ENCODE measurements at regions not wholly inside any gene's neighbourhood (a gene's known extent, or its start where the extent isn't known, plus 50 kb on each side); places are given as distances from the start of the nearest gene placed in this dataset.
"Not testable (repeated sequence)": the region's sequence is repeated elsewhere in the genome, so short reads cannot be mapped to it uniquely, and the experiment has no call there.

GRCh38 chr2:207231106-207231865 is 65.5 kb upstream of the KLF7 start:
- no peak overlapping the region for H3K4me3 ChIP-seq
- H3K36me3 ChIP-seq = no peaks in the 10 kb centered on the region
- TF ChIP-seq CTCF (IDR thresholded peaks at IDR 0.05) = no peak
- no peaks in the 10 kb centered on the region for H3K27me3 ChIP-seq
- no peak for DNase-seq (ENCODE audit: low spot score)
- peaks cover 0 to 45% of the 10 kb centered on the region in 2 donors for H3K4me1 ChIP-seq
- no peak overlapping the region for H3K27ac ChIP-seq
- no peaks in the 10 kb centered on the region for H3K9me3 ChIP-seq

- no peaks in the 10 kb centered on the region for H3K27me3 ChIP-seq
- no peak overlapping the region for H3K4me3 ChIP-seq
- no peaks in the 10 kb centered on the region for H3K9me3 ChIP-seq
- no peak for TF ChIP-seq CTCF (IDR thresholded peaks at IDR 0.05)
- DNase-seq (ENCODE audit: low spot score) = no peak
- no peak overlapping the region for H3K27ac ChIP-seq
- H3K36me3 ChIP-seq = no peaks in the 10 kb centered on the region
- H3K4me1 ChIP-seq = peaks cover 0 to 38% of the 10 kb centered on the region in 2 donors
Measured at GRCh38 chr2:207231967-207232366, 66.2 kb upstream of the KLF7 start.

- H3K9me3 ChIP-seq; H3K27me3 ChIP-seq; H3K4me3 ChIP-seq; DNase-seq (ENCODE audit: low spot score); H3K36me3 ChIP-seq; H3K27ac ChIP-seq: not testable (repeated sequence)
- H3K4me1 ChIP-seq = peaks cover 0 to 26% of the 10 kb centered on the region in 2 donors
Measured at GRCh38 chr2:207233141-207233540, 67.4 kb upstream of the KLF7 start.

- Histone ChIP-seq H3K4me3 (no peak overlapping the region), H3K9me3 (no peaks in the 10 kb centered on the region), H3K36me3 (no peaks in the 10 kb centered on the region), H3K4me1 (peaks cover 0 to 20% of the 10 kb centered on the region in 2 donors), H3K27ac (no peak overlapping the region), H3K27me3 (no peaks in the 10 kb centered on the region)
- no peak for DNase-seq (ENCODE audit: low spot score)
- TF ChIP-seq CTCF (IDR thresholded peaks at IDR 0.05) = no peak
Measured at GRCh38 chr2:207233731-207234130, 68.0 kb upstream of the KLF7 start.

- DNase-seq (ENCODE audit: low spot score) = no peak
- no peaks in the 10 kb centered on the region for H3K27me3 ChIP-seq
- no peaks in the 10 kb centered on the region for H3K36me3 ChIP-seq
- peaks cover 0 to 24% of the 10 kb centered on the region in 2 donors for H3K4me1 ChIP-seq
- no peak overlapping the region for H3K4me3 ChIP-seq
- no peaks in the 10 kb centered on the region for H3K9me3 ChIP-seq
- H3K27ac ChIP-seq = no peak overlapping the region
- no peak for TF ChIP-seq CTCF (IDR thresholded peaks at IDR 0.05)
Measured at GRCh38 chr2:207235621-207236020, 69.9 kb upstream of the KLF7 start.

GRCh38 chr2:207236156-207236935 is 70.6 kb upstream of the KLF7 start:
- Histone ChIP-seq H3K9me3 (no peaks in the 10 kb centered on the region), H3K36me3 (no peaks in the 10 kb centered on the region), H3K27ac (no peak overlapping the region), H3K4me3 (no peak overlapping the region), H3K27me3 (no peaks in the 10 kb centered on the region), H3K4me1 (peaks cover 0 to 22% of the 10 kb centered on the region in 2 donors)
- DNase-seq (ENCODE audit: low spot score) = no peak
- no peak for TF ChIP-seq CTCF (IDR thresholded peaks at IDR 0.05)

Measured in right atrium auricular region (tissue), 2 donors.